GM19043 (cell line): ENCODE measurements at regions not wholly inside any gene's neighbourhood (a gene's known extent, or its start where the extent isn't known, plus 50 kb on each side); places are given as distances from the start of the nearest gene placed in this dataset.

Experiments used
- ATAC-seq: cut with Tn5 transposase; IDR thresholded peaks from one replicate; pipeline ENCODE4 v1.9.1; 2021; ENCODE audit warnings: low read depth; ENCODE audit not compliant: unreplicated experiment

DNA sequence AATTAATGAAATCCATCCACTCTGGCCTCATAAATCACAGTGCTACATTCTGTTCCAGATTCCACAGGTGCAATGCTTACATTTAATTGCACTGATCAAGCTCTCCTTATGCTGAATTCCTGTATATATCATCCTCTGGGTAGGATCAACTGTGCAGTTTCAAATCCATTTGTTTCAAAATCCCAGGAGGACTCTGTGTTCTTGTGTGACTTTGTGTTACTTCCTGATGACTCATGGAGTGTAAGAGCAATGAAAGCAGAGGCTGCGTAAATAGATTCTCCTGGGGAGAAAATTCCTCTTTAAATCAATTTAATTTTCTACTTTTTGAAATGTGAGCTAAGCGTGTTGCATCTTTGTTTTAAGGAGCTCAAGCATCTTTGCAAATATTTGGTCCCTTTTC lies 752.7 kb downstream of the METTL15 start:
- ATAC-seq, result no peak

DNA sequence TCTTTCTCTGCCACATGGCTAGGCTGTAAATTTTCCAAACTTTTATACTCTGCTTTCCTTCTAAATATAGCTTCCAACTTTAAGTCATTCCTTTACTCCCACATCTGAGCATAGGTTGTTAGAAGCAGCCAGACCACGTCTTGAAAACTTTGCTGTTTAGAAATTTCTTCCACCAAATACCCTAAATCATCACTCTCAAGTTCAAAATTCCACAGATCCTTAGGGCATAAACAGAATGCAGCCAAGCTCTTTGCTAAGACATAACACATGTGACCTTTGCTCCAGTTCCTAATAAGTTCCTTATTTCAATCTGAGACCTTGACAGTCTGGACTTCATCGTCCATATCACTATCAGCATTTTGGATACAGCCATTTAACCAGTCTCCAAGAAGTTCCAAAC lies 749.9 kb downstream of the METTL15 start:
- ATAC-seq, result no peak

DNA sequence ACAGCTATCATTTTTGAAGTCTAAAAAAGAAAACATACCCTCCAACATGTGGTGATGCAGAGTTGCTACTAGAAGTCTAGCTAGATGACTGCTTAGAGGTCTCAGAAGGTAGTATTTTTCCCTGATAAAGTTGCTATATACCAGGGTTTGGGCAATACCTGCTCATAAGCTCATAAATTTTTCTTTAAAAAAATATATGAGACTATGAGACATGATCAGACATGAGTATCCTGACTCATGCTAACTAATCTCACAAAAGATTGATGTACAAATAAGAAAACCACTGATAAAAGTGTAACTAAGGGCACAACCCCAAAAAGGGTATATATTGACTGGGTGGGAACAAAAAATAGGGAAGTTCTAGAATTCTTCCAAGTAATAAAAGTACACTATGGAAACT lies 740.9 kb downstream of the METTL15 start:
- ATAC-seq, result no peak

- no peak for ATAC-seq
Observed at GRCh38 chr11:28842716-28843115, 734.5 kb downstream of the METTL15 start.

GRCh38 chr11:28838741-28839140 lies 730.6 kb downstream of the METTL15 start:
- ATAC-seq, result no peak

DNA sequence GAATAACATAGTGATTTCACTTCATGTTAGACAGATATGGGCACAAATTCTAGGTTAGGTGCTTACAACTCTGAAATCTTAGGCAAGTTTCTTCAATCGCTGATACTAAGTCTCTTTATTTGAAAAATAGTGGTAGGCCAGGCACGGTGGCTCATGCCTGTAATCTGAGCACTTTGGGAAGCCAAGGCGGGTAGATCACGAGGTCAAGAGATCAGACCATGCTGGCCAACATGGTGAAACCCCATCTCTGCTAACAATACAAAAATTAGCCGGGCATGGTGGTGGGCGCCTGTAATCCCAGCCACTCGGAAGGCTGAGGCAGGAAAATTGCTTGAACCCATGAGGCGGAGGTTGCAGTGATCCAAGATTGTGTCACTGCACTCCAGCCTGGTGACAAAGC lies 729.4 kb downstream of the METTL15 start:
- no peak for ATAC-seq

DNA sequence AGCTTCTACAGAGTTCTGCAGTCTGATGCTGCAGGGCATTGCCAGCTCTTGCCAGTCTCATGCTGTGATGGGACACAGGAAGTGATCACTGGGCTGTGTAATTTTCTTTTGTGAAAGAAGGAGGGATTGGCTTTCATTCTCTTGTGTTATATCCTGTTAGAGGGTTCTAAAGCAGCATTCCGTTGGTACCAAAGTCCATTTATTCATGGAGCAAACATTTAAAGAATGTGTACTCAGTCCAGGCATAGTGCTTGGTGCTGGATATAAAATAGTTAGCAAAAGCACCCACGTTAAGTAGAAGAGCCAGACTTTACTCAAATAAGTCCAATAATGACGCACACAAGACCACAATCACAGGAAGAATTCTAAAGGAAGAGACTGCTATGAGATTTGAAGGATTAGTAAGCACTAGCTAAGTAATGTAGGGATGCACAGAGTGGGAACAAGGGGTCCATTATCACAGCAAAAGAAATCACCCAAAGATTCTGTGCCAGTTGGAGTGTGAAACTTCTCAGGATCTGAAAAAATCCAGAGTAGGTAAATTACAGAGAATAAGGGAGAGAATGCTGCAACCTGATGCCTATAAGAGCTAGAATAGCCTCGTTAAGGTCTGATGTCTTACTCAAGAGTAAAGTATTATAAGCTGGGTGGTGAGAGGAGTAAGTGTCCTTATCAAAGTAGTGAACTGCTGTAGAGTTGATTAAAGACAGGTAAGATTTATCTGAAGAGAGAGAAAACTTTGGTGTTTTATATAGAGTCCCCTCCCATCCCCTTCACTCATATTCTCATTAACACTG lies 728.3 kb downstream of the METTL15 start:
- ATAC-seq, result no peak

DNA sequence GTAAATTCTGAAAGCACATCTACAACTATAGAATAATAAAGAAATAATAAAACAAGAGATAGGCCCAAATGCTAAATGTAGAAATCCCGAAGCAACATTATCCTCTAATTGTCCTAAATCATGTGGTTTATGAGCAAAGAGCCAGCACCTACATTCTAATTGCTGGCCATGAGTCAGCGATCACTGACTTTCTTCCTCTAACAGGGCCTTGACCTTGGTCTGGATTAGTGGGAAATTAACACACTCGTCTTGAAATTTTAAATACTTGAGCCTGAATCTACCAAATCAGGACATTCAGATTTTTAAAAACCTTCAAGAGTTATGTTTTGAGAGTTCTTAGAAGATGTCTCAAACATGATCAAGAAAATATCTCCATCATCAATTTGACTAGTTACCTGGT lies 727.6 kb downstream of the METTL15 start:
- ATAC-seq, result no peak

- no peak for ATAC-seq
Observed at GRCh38 chr11:28835317-28835716, 727.1 kb downstream of the METTL15 start.

DNA sequence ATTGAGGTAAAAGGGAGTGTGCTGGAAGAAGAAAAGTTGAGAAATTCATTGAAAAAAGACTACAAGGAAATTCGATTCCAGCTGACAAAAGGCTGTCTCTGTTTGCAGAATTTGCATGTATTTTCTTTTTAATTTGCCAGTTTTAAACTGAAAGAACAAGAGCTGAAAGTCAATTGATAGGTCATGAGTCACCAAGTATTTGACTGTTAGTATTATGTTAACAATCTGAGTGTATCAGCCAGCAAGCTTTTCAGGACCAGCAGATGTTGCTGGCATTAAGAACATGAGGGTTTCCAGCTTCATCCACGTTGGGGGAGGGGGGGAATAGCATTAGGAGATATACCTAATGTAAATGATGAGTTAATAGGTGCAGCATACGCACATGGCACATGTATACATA lies 726.7 kb downstream of the METTL15 start:
- ATAC-seq, result no peak

DNA sequence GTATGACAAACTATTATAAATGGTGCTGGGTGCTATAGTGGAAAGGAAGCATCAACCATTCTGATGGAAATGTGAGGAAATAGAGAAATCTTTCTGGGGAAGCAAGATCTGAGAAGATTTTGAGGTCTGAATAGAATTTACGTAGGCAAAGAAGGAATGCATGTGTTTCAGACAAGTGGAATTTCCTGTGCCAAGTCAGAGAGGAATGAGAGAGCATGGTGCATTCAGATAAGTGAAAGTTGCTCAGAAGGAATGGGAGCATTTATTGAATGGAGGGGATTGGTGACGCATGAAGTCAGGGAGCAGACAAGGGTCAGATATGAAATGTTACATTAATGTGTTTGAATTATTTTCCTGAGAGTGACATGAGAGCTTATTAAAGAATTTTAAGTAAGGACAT lies 725.5 kb downstream of the METTL15 start:
- no peak for ATAC-seq

GRCh38 chr11:28833169-28833568 lies 725.0 kb downstream of the METTL15 start:
- no peak for ATAC-seq

DNA sequence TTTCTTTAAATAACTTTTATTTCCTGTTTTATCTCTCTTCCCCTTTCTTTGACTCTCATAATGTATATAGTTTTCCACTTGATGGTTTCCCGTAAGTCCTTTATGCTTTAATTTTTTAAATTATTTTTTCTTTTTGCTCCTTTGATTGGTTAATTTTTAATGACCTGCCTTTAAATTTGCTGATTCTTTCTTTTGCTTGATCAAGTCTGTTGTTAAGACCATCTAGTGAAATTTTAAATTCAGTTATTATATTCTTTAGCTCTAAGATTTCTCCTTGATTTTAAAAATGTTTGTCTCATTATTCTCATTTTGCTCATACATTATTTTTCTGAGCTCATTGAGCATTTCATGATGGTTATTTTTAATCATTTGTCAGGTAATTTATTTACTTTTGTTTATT lies 718.6 kb downstream of the METTL15 start:
- ATAC-seq, result no peak

- ATAC-seq, result no peak
Observed at GRCh38 chr11:28822576-28822975, 714.4 kb downstream of the METTL15 start.

- ATAC-seq, result no peak
Observed at GRCh38 chr11:28820296-28820989, 712.3 kb downstream of the METTL15 start.

GRCh38 chr11:28819741-28820140 lies 711.6 kb downstream of the METTL15 start:
- ATAC-seq, result no peak

DNA sequence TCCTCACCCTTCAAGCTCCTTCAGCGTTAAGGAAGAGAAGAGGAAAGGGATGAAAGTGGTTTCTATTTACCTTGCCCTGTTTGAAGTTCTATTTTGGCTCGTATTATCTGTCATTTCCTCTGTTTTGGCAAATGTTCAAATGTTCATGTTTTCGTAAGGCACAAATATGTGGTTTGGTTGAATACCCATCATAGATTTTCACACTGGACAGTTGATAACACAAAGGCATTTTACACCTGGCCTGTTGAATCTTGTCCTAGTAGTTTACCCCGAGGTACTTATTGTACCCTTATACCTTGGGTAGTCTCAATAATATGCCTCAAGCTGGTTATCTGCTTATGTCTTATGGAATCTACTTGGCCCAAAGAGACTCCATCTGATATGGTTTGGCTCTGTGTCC lies 706.9 kb downstream of the METTL15 start:
- ATAC-seq, result no peak

GRCh38 chr11:28808771-28809170 lies 700.6 kb downstream of the METTL15 start:
- ATAC-seq, result no peak

DNA sequence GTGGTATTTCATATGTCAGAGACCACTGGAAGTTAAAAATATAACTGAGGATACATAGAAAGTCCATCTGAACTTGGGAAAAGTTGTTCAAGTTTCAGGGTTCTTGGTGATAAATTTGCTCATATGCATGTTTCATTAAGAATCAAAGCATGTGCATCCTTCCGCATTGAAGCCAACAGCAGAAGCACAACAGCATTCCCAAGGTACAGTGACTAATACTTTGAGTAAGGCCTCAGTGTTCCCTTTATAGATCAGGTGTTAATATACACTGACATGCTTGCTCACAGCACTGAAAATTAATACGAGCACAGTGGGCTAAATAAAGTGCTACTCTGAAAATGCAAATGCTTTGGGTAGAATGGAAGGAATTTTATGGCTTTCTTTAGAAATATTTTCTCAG lies 691.1 kb downstream of the METTL15 start:
- no peak for ATAC-seq

GRCh38 chr11:28798286-28798685 lies 690.1 kb downstream of the METTL15 start:
- ATAC-seq, result no peak

DNA sequence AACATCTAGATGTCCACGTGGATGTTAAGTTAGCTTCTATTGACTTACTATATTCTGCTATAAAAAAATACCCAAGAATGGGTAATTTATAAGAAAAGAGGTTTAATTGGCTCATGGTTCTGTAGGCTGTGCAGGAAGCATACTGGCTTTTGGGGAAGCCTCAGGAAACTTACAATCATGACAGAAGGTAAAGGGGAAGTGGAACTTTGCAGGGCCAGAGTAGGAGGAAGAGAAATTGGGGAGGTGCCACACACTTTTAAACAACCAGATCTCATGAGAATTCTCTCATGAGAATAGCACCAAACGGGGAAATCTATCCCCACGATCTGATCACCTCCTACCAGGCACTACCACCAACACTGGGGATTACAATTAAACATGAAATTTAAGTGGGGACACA lies 689.3 kb downstream of the METTL15 start:
- ATAC-seq, result no peak

DNA sequence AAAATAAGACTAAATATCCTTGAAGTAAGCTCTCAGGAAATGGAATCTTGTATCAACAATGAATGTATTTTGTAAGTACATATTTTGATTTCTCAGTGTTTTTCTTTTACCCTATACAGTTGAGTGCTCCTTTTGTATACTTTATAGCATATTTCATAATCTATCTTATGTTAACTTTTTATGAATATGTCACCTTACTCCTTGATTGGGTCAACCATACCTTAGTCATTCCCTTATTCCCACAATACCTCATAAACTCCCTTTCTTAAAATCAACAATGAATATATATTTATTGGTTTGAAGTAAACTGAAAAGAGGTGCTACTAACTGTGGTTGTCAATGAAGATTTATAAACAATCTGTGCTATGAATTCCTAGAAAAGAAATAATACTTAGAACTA lies 686.2 kb downstream of the METTL15 start:
- no peak for ATAC-seq
